Endothelial cell of umbilical vein (primary cell): ENCODE measurements at regions not wholly inside any gene's neighbourhood (a gene's known extent, or its start where the extent isn't known, plus 50 kb on each side); places are given as distances from the start of the nearest gene placed in this dataset.

Source experiments
- BruUV-seq: library from RNA; stranded (reverse); fragments of 400-500 nt; replicated peaks from 2 replicates; lab custom pipeline; 2021; lab: Mats Ljungman, UMichigan
- CTCF ChIA-PET: fragments of 300-600, 350-600 bp; sonication (Branson Sonifier 250); formaldehyde crosslinking; loops from one replicate; lab custom pipeline; 2021; ENCODE audit warnings: antibody characterized with exemption, inconsistent platforms; lab: Charles Lee
- POLR2A ChIA-PET: fragments of 300-600, 350-600 bp; sonication (Branson Sonifier 250); formaldehyde crosslinking; loops from one replicate; lab custom pipeline; 2021; ENCODE audit warnings: antibody characterized with exemption, inconsistent platforms; lab: Charles Lee
- DNase-seq: peaks from one replicate; pipeline ENCODE4 v3.0.0-alpha.2; 2011; ENCODE audit warnings: low read depth, low spot score
- FAIRE-seq: peaks from 2 replicates; lab custom pipeline; 2011; peaks lifted over from hg19 to GRCh38; lab: Jason Lieb, UNC
- H2AFZ ChIP-seq: 2 replicates; pipeline ENCODE4 v1.6.0; 2012; ENCODE audit warnings: low read depth, low read length, control low read depth, inconsistent platforms
- H3K27ac ChIP-seq: 2 replicates; pipeline ENCODE4 v1.5.1; 2011; ENCODE audit warnings: low read depth, mild to moderate bottlenecking, control low read depth, low read length, moderate library complexity; ENCODE audit not compliant: insufficient read depth
- H3K27me3 ChIP-seq, 2 experiments: 2 replicates each; pipeline versions ENCODE4 v1.6.0 to v1.6.1; 2011; ENCODE audit warnings: low read length in 2 of 2, mixed read lengths in 1 of 2; ENCODE audit not compliant: control insufficient read depth in 2 of 2, insufficient read depth in 2 of 2
- H3K36me3 ChIP-seq, 2 experiments: 2 replicates in 1 of 2; 3 replicates in 1 of 2; pipeline ENCODE4 v1.5.1; 2011; ENCODE audit warnings: low read length in 2 of 2, mild to moderate bottlenecking in 1 of 2, moderate library complexity in 1 of 2; ENCODE audit not compliant: control insufficient read depth in 2 of 2, insufficient read depth in 2 of 2; ENCODE audit errors: extremely low read depth in 1 of 2
- H3K4me1 ChIP-seq: 3 replicates; pipeline ENCODE4 v1.5.1; 2011; ENCODE audit warnings: mild to moderate bottlenecking, low read length; ENCODE audit not compliant: control insufficient read depth, insufficient read depth; ENCODE audit errors: extremely low read depth
- H3K4me2 ChIP-seq: 2 replicates; pipeline ENCODE4 v1.6.1; 2011; ENCODE audit warnings: low read length, control low read depth, mixed read lengths; ENCODE audit not compliant: insufficient read depth
- H3K4me3 ChIP-seq, 3 experiments: fragments of 200-600 bp in 1 of 3; sonication (generic), shearing (Covaris generic) in 1 of 3; replicated peaks in 1 of 3; 2 replicates each; pipeline ENCODE4 v1.5.1; 2011 to 2016; ENCODE audit warnings: control low read depth in 3 of 3, low read length in 3 of 3, mild to moderate bottlenecking in 2 of 3, inconsistent platforms in 1 of 3, low read depth in 1 of 3, moderate library complexity in 1 of 3; ENCODE audit not compliant: insufficient read depth in 1 of 3
- H3K79me2 ChIP-seq: 2 replicates; pipeline ENCODE4 v1.6.0; 2012; ENCODE audit warnings: low read length, inconsistent platforms; ENCODE audit not compliant: control insufficient read depth, insufficient read depth
- H3K9ac ChIP-seq: replicated peaks from 2 replicates; pipeline ENCODE3; 2011; ENCODE audit warnings: low read length, control low read depth; ENCODE audit not compliant: insufficient read depth; ENCODE audit errors: extremely low read depth
- H3K9me1 ChIP-seq: replicated peaks from 3 replicates; pipeline ENCODE4 v1.6.0; 2011; ENCODE audit warnings: mild to moderate bottlenecking, low read length; ENCODE audit not compliant: control insufficient read depth, insufficient read depth; ENCODE audit errors: extremely low read depth
- H3K9me3 ChIP-seq: replicated peaks from 2 replicates; pipeline ENCODE4 v1.5.1; 2012; ENCODE audit warnings: low read length, inconsistent platforms; ENCODE audit not compliant: control insufficient read depth, insufficient read depth
- H4K20me1 ChIP-seq: replicated peaks from 2 replicates; pipeline ENCODE3; 2011; ENCODE audit warnings: mild to moderate bottlenecking, low read length; ENCODE audit not compliant: control insufficient read depth, insufficient read depth; ENCODE audit errors: extremely low read depth
- EZH2 ChIP-seq: IDR thresholded peaks from 2 replicates; pipeline ENCODE4 v1.6.1; 2012; ENCODE audit warnings: borderline replicate concordance, low read depth, mild to moderate bottlenecking, moderate library complexity, low read length, inconsistent platforms; ENCODE audit not compliant: severe bottlenecking
- FOS ChIP-seq: IDR thresholded peaks from 2 replicates; pipeline ENCODE4 v1.6.1; 2011; ENCODE audit warnings: mild to moderate bottlenecking, low read length, moderate library complexity, borderline replicate concordance; ENCODE audit not compliant: insufficient read depth
- GATA2 ChIP-seq: IDR thresholded peaks from 2 replicates; pipeline ENCODE4 v1.7.0; 2011; ENCODE audit warnings: low read depth, mild to moderate bottlenecking, moderate library complexity, mixed read lengths, low read length; ENCODE audit not compliant: insufficient read length, insufficient read depth
- JUN ChIP-seq: IDR thresholded peaks from 2 replicates; pipeline ENCODE4 v1.6.1; 2011; ENCODE audit warnings: borderline replicate concordance, low read depth; ENCODE audit not compliant: insufficient read length, insufficient read depth
- MYC ChIP-seq: IDR thresholded peaks from one replicate; pipeline ENCODE4 v1.6.1; 2011; ENCODE audit warnings: mild to moderate bottlenecking, low read depth, low read length
- POLR2A ChIP-seq: IDR thresholded peaks from 2 replicates; pipeline ENCODE4 v1.6.1; 2012; ENCODE audit warnings: low read depth, mild to moderate bottlenecking, control low read depth, low read length
- POLR2AphosphoS5 ChIP-seq: IDR thresholded peaks from 2 replicates; pipeline ENCODE4 v1.6.1; 2012; ENCODE audit warnings: low read depth, mild to moderate bottlenecking, control low read depth, low read length, moderate library complexity; ENCODE audit not compliant: insufficient read depth
- dilution Hi-C: fragments of 300-500 bp; cut with MboI; formaldehyde crosslinking; loops from one replicate; pipeline ENCODE4 v1.15.0; 2019; ENCODE audit warnings: low sequenced_read_pairs; ENCODE audit not compliant: extremely low pct_ligation_motif_present
- intact Hi-C: fragments of 100-400 bp; cut with micrococcal nuclease; formaldehyde crosslinking; loops from one replicate; pipeline ENCODE4 v1.10.0; 2022
- TF ChIP-seq, protein P1 (sequence below), 2 donors: IDR thresholded peaks; 1 replicate in 1 of 2; 2 replicates in 1 of 2; pipeline ENCODE4 v1.5.1; 2011; ENCODE audit warnings: low read length in 2 of 2, mild to moderate bottlenecking in 2 of 2, moderate library complexity in 2 of 2, control low read depth in 1 of 2, inconsistent platforms in 1 of 2, low read depth in 1 of 2; ENCODE audit not compliant: insufficient read depth in 1 of 2; ENCODE audit errors: extremely low read depth in 1 of 2
- TF ChIP-seq, protein P2 (sequence below): IDR thresholded peaks from 2 replicates; pipeline ENCODE4 v1.6.1; 2011; ENCODE audit not compliant: insufficient read depth, insufficient read length

DNA sequence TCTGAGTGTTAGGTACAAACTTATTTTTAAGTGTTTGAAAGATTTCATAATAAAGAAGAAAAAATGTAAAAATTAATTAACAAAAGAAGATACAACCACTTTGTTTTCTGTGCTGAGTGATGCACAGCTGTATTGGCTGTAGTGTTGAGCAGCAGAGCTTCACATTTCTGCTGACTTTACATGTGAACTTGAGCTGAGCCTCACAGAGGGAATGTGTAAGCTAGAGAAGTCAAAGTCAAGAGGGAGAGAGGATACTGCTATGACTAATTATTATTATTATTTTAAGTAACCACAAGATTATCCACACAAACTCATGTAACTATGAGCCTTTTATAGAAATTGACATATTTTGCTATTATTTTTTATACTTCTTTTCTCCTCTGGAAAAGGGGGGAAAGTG, 159.1 kb upstream of the ZSWIM2 start:
- no peaks in the 10 kb centered on the region for H3K9me3 ChIP-seq
- dilution Hi-C loops, result no loop called here
- FAIRE-seq, result no peak

More for the DNA sequence above, 159.1 kb upstream of the ZSWIM2 start:
- no peaks in the 10 kb centered on the region for H3K27me3 ChIP-seq
- H3K27ac ChIP-seq, result no peak overlapping the region
- no peak overlapping the region for H2AFZ ChIP-seq
- H3K9ac ChIP-seq, result no peak overlapping the region
- H3K4me1 ChIP-seq, result no peaks in the 10 kb centered on the region
- H3K36me3 ChIP-seq, result no peaks in the 10 kb centered on the region
- H3K4me2 ChIP-seq, result no peak overlapping the region
- ChIA-PET POLR2A (no interaction called here), CTCF (interaction anchor here (0.9 to 1.0 kb wide), 2 partner anchors 12 to 145 kb away, joined by 3 to 4 read pairs; no protein-coding TSS in a partner anchor)
- DNase-seq, result peak; percentile 8
- intact Hi-C loops, result no loop called here
- H3K4me3 ChIP-seq, result no peak overlapping the region
- no TSS peak for BruUV-seq
- H3K9me1 ChIP-seq, result no peaks in the 10 kb centered on the region
- TF ChIP-seq MYC, result no peak
- TF ChIP-seq POLR2A, result no peak
- no peak for TF ChIP-seq FOS
- TF ChIP-seq EZH2, result no peak
- TF ChIP-seq POLR2AphosphoS5, result no peak
- no peak for TF ChIP-seq JUN
- TF ChIP-seq, protein P1, sequence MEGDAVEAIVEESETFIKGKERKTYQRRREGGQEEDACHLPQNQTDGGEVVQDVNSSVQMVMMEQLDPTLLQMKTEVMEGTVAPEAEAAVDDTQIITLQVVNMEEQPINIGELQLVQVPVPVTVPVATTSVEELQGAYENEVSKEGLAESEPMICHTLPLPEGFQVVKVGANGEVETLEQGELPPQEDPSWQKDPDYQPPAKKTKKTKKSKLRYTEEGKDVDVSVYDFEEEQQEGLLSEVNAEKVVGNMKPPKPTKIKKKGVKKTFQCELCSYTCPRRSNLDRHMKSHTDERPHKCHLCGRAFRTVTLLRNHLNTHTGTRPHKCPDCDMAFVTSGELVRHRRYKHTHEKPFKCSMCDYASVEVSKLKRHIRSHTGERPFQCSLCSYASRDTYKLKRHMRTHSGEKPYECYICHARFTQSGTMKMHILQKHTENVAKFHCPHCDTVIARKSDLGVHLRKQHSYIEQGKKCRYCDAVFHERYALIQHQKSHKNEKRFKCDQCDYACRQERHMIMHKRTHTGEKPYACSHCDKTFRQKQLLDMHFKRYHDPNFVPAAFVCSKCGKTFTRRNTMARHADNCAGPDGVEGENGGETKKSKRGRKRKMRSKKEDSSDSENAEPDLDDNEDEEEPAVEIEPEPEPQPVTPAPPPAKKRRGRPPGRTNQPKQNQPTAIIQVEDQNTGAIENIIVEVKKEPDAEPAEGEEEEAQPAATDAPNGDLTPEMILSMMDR (IDR thresholded peaks at IDR 0.05; ENCODE audit: extremely low read depth in 1 of 2, insufficient read depth in 1 of 2, low read depth in 1 of 2, low read length in 2 of 2), result no peak
- TF ChIP-seq, protein P2, sequence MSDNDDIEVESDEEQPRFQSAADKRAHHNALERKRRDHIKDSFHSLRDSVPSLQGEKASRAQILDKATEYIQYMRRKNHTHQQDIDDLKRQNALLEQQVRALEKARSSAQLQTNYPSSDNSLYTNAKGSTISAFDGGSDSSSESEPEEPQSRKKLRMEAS, result no peak
- no peak for TF ChIP-seq GATA2
- no peaks in the 10 kb centered on the region for H4K20me1 ChIP-seq
- H3K79me2 ChIP-seq, result no peaks in the 10 kb centered on the region
